WTC11 (cell line): ENCODE measurements at regions not wholly inside any gene's neighbourhood (a gene's known extent, or its start where the extent isn't known, plus 50 kb on each side); places are given as distances from the start of the nearest gene placed in this dataset.

Experiments used
- ATAC-seq: fragments of 200-7000 bp; cut with Tn5 transposase; 2 replicates; pipeline ENCODE4 v1.10.0; 2021; ENCODE audit warnings: mild to moderate bottlenecking, moderate library complexity
- CTCF ChIA-PET: fragments of 300-600 bp; sonication (Branson Sonifier 250); formaldehyde crosslinking; loops from one replicate; lab custom pipeline; 2021; ENCODE audit warnings: antibody characterized with exemption; lab: Charles Lee
- POLR2A ChIA-PET: fragments of 350-600 bp; sonication (Branson Sonifier 250); formaldehyde crosslinking; loops from one replicate; lab custom pipeline; 2021; ENCODE audit warnings: antibody characterized with exemption; lab: Charles Lee
- DNase-seq: peaks from one replicate; pipeline ENCODE4 v3.0.0; 2021; ENCODE audit warnings: low spot score
- H3K27ac Mint-ChIP-seq: 2 replicates; pipeline ENCODE4 v1.8.0; 2021; ENCODE audit warnings: mixed read lengths
- H3K27me3 Mint-ChIP-seq: 2 replicates; pipeline ENCODE4 v1.8.0; 2021; ENCODE audit warnings: low read depth, mild to moderate bottlenecking, moderate library complexity, mixed read lengths
- H3K36me3 Mint-ChIP-seq: 2 replicates; pipeline ENCODE4 v1.8.0; 2021; ENCODE audit warnings: mixed read lengths
- H3K4me1 Mint-ChIP-seq: 2 replicates; pipeline ENCODE4 v1.8.0; 2022; ENCODE audit warnings: mixed read lengths
- H3K4me3 Mint-ChIP-seq: 2 replicates; pipeline ENCODE4 v1.8.0; 2021; ENCODE audit warnings: mild to moderate bottlenecking, moderate library complexity, mixed read lengths
- H3K9me3 Mint-ChIP-seq: 2 replicates; pipeline ENCODE4 v1.8.0; 2021; ENCODE audit warnings: mixed read lengths
- EMX1 ChIP-seq: fragments of 250-450 bp; sonication (Bioruptor Pico); IDR thresholded peaks from 2 replicates; pipeline ENCODE4 v1.8.0; 2021; ENCODE audit warnings: mild to moderate bottlenecking
- HMGA2 ChIP-seq: fragments of 250-450 bp; sonication (Bioruptor Pico); IDR thresholded peaks from 2 replicates; pipeline ENCODE4 v1.4.0; 2021; ENCODE audit warnings: mild to moderate bottlenecking, moderate library complexity
- JAZF1 ChIP-seq: fragments of 250-450 bp; sonication (Bioruptor Pico); IDR thresholded peaks from 2 replicates; pipeline ENCODE4 v1.9.0; 2021; ENCODE audit warnings: moderate library complexity, mild to moderate bottlenecking, inconsistent platforms
- NFE2L1 ChIP-seq: sonication (generic); formaldehyde crosslinking; IDR thresholded peaks from 2 replicates; pipeline ENCODE4 v1.8.1; 2023; ENCODE audit warnings: missing genetic modification reagents
- PRRX2 ChIP-seq: fragments of 250-450 bp; sonication (Bioruptor Pico); IDR thresholded peaks from 2 replicates; pipeline ENCODE4 v1.8.0; 2021; ENCODE audit warnings: mild to moderate bottlenecking
- SMAD4 ChIP-seq: sonication (generic); formaldehyde crosslinking; IDR thresholded peaks from 2 replicates; pipeline ENCODE4 v1.8.0; 2022; ENCODE audit warnings: mild to moderate bottlenecking, missing genetic modification reagents
- TEAD4 ChIP-seq: sonication (generic); formaldehyde crosslinking; IDR thresholded peaks from 2 replicates; pipeline ENCODE4 v1.8.0; 2022; ENCODE audit warnings: mild to moderate bottlenecking, missing genetic modification reagents
- ZNF317 ChIP-seq: sonication (generic); formaldehyde crosslinking; IDR thresholded peaks from 2 replicates; pipeline ENCODE4 v1.8.1; 2023; ENCODE audit warnings: low read depth, mild to moderate bottlenecking, moderate library complexity, missing genetic modification reagents, borderline replicate concordance
- TF ChIP-seq, protein P1 (sequence below): sonication (generic); formaldehyde crosslinking; IDR thresholded peaks from 2 replicates; pipeline ENCODE4 v1.8.1; 2023; ENCODE audit warnings: mild to moderate bottlenecking, moderate library complexity, missing genetic modification reagents
- TF ChIP-seq, protein P2 (sequence below): sonication (generic); formaldehyde crosslinking; IDR thresholded peaks from 2 replicates; pipeline ENCODE4 v1.8.0; 2023; ENCODE audit warnings: missing genetic modification reagents, mild to moderate bottlenecking, borderline replicate concordance
- TF ChIP-seq, protein P3 (sequence below): sonication (generic); formaldehyde crosslinking; IDR thresholded peaks from 2 replicates; pipeline ENCODE4 v1.8.0; 2023; ENCODE audit warnings: mild to moderate bottlenecking, missing genetic modification reagents
- TF ChIP-seq, protein P4 (sequence below): fragments of 250-450 bp; sonication (Bioruptor Pico); IDR thresholded peaks from 2 replicates; pipeline ENCODE4 v2.1.2; 2022; ENCODE audit warnings: mild to moderate bottlenecking, moderate library complexity

DNA sequence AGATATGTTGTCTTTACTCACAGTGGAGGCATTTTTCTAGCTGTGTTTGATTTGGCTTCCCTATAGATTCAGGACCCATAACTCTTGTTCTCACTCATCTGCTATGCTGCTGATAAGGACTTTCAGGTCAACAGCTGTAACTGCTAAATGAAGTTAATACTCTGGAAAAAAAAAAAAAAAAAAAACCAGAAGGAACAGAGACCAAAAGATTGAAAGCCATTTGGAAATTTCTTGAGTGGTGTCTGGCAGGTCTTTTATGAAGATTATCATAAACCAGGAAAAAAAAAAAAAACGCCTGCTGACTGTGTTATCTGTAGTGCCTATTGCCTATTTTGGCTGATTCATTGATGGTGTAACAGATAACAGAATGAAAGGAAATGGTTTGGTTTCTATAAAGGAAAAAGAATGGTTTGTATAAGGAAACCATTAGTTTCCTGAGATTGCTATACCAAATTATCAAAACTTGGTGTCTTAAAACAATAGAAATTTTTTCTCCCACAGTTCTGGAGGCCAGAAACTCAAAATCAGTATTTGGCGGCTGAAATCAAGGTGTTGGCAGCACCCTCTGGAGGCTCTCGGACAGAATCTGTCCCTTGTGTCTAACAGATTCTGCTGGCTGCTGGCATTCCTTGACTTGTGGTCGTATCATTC, 60.5 kb upstream of the BET1 start:
- no peaks in the 10 kb centered on the region for H3K4me1 Mint-ChIP-seq
- ChIA-PET POLR2A (interaction anchor here (0.6 kb wide), 1 partner anchor 19 kb away, joined by 3 read pairs; no protein-coding TSS in a partner anchor), CTCF (interaction anchor here (0.6 to 0.7 kb wide), 4 partner anchors 23 to 217 kb away, joined by 3 to 4 read pairs (median 4); partner anchors contain the start of gene TFPI2)
- no peaks in the 10 kb centered on the region for H3K36me3 Mint-ChIP-seq
- no peak overlapping the region for H3K4me3 Mint-ChIP-seq
- no peak for DNase-seq
- ATAC-seq, result peak; percentile 62
- no peak for TF ChIP-seq JAZF1 (CRISPR knock-in tag)
- no peak for TF ChIP-seq HMGA2 (CRISPR knock-in tag)
- TF ChIP-seq, protein P1, sequence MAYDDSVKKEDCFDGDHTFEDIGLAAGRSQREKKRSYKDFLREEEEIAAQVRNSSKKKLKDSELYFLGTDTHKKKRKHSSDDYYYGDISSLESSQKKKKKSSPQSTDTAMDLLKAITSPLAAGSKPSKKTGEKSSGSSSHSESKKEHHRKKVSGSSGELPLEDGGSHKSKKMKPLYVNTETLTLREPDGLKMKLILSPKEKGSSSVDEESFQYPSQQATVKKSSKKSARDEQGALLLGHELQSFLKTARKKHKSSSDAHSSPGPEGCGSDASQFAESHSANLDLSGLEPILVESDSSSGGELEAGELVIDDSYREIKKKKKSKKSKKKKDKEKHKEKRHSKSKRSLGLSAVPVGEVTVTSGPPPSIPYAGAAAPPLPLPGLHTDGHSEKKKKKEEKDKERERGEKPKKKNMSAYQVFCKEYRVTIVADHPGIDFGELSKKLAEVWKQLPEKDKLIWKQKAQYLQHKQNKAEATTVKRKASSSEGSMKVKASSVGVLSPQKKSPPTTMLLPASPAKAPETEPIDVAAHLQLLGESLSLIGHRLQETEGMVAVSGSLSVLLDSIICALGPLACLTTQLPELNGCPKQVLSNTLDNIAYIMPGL (CRISPR knock-in tag), result no peak
- TF ChIP-seq TEAD4 (CRISPR knock-in tag), result no peak
- H3K27ac Mint-ChIP-seq, result no peak overlapping the region
- H3K9me3 Mint-ChIP-seq, result no peaks in the 10 kb centered on the region
- no peaks in the 10 kb centered on the region for H3K27me3 Mint-ChIP-seq

DNA sequence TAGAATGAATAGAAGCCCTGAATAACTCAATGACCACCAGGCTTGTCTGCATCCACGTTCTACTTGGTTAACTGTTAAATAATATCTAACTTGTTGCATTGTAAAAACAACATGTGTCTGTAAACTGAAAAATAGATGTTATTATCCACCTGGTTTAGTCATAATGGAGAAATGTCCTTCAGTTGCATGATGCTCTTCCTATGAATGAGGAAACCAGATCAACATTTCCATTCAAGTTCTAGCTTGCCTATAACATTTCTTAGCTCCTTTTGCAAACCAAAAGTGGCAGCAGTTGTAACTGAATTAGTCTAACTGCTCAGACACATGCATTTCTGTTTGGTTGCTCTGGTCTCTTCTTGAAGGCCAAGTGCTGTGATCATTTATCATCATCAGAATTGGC, 62.9 kb upstream of the BET1 start:
- Mint-ChIP-seq H3K27me3 (no peaks in the 10 kb centered on the region), H3K27ac (no peak overlapping the region), H3K9me3 (no peaks in the 10 kb centered on the region), H3K4me3 (no peak overlapping the region), H3K36me3 (no peaks in the 10 kb centered on the region), H3K4me1 (no peaks in the 10 kb centered on the region)
- ChIA-PET CTCF (no interaction called here), POLR2A (no interaction called here)
- no peak for ATAC-seq
- DNase-seq, result no peak
- TF ChIP-seq, protein P2, sequence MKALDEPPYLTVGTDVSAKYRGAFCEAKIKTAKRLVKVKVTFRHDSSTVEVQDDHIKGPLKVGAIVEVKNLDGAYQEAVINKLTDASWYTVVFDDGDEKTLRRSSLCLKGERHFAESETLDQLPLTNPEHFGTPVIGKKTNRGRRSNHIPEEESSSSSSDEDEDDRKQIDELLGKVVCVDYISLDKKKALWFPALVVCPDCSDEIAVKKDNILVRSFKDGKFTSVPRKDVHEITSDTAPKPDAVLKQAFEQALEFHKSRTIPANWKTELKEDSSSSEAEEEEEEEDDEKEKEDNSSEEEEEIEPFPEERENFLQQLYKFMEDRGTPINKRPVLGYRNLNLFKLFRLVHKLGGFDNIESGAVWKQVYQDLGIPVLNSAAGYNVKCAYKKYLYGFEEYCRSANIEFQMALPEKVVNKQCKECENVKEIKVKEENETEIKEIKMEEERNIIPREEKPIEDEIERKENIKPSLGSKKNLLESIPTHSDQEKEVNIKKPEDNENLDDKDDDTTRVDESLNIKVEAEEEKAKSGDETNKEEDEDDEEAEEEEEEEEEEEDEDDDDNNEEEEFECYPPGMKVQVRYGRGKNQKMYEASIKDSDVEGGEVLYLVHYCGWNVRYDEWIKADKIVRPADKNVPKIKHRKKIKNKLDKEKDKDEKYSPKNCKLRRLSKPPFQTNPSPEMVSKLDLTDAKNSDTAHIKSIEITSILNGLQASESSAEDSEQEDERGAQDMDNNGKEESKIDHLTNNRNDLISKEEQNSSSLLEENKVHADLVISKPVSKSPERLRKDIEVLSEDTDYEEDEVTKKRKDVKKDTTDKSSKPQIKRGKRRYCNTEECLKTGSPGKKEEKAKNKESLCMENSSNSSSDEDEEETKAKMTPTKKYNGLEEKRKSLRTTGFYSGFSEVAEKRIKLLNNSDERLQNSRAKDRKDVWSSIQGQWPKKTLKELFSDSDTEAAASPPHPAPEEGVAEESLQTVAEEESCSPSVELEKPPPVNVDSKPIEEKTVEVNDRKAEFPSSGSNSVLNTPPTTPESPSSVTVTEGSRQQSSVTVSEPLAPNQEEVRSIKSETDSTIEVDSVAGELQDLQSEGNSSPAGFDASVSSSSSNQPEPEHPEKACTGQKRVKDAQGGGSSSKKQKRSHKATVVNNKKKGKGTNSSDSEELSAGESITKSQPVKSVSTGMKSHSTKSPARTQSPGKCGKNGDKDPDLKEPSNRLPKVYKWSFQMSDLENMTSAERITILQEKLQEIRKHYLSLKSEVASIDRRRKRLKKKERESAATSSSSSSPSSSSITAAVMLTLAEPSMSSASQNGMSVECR (CRISPR knock-in tag), result no peak
- TF ChIP-seq, protein P3, sequence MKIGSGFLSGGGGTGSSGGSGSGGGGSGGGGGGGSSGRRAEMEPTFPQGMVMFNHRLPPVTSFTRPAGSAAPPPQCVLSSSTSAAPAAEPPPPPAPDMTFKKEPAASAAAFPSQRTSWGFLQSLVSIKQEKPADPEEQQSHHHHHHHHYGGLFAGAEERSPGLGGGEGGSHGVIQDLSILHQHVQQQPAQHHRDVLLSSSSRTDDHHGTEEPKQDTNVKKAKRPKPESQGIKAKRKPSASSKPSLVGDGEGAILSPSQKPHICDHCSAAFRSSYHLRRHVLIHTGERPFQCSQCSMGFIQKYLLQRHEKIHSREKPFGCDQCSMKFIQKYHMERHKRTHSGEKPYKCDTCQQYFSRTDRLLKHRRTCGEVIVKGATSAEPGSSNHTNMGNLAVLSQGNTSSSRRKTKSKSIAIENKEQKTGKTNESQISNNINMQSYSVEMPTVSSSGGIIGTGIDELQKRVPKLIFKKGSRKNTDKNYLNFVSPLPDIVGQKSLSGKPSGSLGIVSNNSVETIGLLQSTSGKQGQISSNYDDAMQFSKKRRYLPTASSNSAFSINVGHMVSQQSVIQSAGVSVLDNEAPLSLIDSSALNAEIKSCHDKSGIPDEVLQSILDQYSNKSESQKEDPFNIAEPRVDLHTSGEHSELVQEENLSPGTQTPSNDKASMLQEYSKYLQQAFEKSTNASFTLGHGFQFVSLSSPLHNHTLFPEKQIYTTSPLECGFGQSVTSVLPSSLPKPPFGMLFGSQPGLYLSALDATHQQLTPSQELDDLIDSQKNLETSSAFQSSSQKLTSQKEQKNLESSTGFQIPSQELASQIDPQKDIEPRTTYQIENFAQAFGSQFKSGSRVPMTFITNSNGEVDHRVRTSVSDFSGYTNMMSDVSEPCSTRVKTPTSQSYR (CRISPR knock-in tag), result no peak
- TF ChIP-seq ZNF317 (CRISPR knock-in tag) (no peak), SMAD4 (CRISPR knock-in tag) (no peak)
- TF ChIP-seq, protein P4, sequence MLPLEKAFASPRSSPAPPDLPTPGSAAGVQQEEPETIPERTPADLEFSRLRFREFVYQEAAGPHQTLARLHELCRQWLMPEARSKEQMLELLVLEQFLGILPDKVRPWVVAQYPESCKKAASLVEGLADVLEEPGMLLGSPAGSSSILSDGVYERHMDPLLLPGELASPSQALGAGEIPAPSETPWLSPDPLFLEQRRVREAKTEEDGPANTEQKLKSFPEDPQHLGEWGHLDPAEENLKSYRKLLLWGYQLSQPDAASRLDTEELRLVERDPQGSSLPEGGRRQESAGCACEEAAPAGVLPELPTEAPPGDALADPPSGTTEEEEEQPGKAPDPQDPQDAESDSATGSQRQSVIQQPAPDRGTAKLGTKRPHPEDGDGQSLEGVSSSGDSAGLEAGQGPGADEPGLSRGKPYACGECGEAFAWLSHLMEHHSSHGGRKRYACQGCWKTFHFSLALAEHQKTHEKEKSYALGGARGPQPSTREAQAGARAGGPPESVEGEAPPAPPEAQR, result no peak

DNA sequence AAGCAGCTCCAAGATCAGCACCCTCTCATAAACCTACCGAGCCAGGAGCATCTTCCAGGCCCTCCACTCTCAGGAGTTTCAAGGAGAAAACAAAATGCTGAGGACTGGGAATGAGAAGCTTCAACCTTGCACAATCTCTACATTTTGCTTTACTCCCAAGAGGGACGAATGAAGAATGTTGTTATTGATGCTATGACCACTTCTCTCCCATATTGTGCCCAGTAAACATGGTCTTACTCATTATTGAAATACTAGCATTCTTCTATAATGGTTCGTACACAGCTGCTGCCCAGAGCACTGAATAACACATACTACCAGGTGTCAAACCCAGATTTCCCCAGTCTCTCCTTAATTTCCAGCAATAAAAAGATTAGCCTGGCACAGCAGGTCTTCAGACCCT, 63.4 kb upstream of the BET1 start:
- ChIA-PET POLR2A (no interaction called here), CTCF (no interaction called here)
- ATAC-seq, result no peak

More for the DNA sequence above, 63.4 kb upstream of the BET1 start:
- Mint-ChIP-seq H3K27ac (no peak overlapping the region), H3K4me1 (no peaks in the 10 kb centered on the region), H3K4me3 (no peak overlapping the region), H3K9me3 (no peaks in the 10 kb centered on the region), H3K36me3 (no peaks in the 10 kb centered on the region), H3K27me3 (no peaks in the 10 kb centered on the region)
- no peak for DNase-seq
- no peak for TF ChIP-seq SMAD4 (CRISPR knock-in tag)
- TF ChIP-seq PRRX2 (CRISPR knock-in tag), result no peak
- no peak for TF ChIP-seq EMX1 (CRISPR knock-in tag)
- no peak for TF ChIP-seq NFE2L1 (CRISPR knock-in tag)
